ENCODE measurements at regions not wholly inside any gene's neighbourhood (a gene's known extent, or its start where the extent isn't known, plus 50 kb on each side); places are given as distances from the start of the nearest gene placed in this dataset.

DNA sequence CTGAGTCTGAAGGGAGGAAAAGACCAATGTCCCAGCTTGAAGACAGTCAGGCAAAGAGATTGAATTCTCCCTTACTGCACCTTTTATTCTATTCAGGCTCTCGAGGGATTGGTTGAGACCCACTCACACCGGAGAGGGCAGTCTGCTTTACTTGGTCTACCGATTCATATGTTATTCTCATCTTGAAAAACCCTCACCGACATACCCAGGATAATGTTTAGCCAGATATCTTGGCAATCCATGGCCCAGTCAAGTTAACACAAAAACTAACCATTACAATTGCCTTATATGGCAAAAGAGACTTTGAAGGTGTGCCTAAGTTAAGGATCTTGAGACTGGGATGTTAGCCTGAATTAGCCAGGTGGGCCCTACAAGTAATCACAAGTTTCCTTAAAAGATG is 53.8 kb upstream of the BET1 start:
- Histone ChIP-seq H2BK15ac (ENCODE audit: low read depth, low read length) (peak overlapping the region; percentile 79), H3K9ac (ENCODE audit: low read depth, low read length) (no peak overlapping the region), H4K20me1 (ENCODE audit: insufficient read depth, low read length) (no peaks in the 10 kb centered on the region), H2BK5ac (ENCODE audit: low read depth, low read length, poor library complexity, severe bottlenecking) (peak overlapping the region; percentile 49), H4K8ac (ENCODE audit: low read depth in 2 of 2, low read length in 2 of 2) (peak overlapping the region; percentile 22 to 81), H4K91ac (ENCODE audit: insufficient read depth, low read depth, low read length) (no peak overlapping the region; the same call in 1 of the 2 replicates), H2AK5ac (ENCODE audit: low read depth, low read length) (peak overlapping the region; percentile 41), H3K27ac (ENCODE audit: insufficient read depth, low read length) (no peak overlapping the region), H2BK20ac (ENCODE audit: low read depth, low read length) (peak overlapping the region; percentile 48; the same call in 1 of the 2 replicates), H2AK9ac (replicated peaks; ENCODE audit: low read depth, low read length, poor library complexity) (no peak overlapping the region), H3K9me3 (ENCODE audit: control insufficient read depth, insufficient read depth, low read length) (no peaks in the 10 kb centered on the region), H3K4me3 (ENCODE audit: insufficient read depth, low read depth, low read length) (no peak overlapping the region), H3K9me1 (ENCODE audit: insufficient read depth, low read length) (0 out of 2 replicates have a peak, but pooled peaks cover 2% of the 10 kb centered on the region), H3K4me1 (ENCODE audit: control insufficient read depth, insufficient read depth, low read length) (peaks cover 9% of the 10 kb centered on the region; the same call in 1 of the 2 replicates), H3K18ac (ENCODE audit: low read depth, low read length) (peak overlapping the region; percentile 84; the same call in 1 of the 2 replicates), H3K4ac (ENCODE audit: low read depth, low read length) (peak overlapping the region; percentile 32; the same call in 1 of the 2 replicates), H3K27me3 (ENCODE audit: control insufficient read depth, insufficient read depth, low read length) (no peaks in the 10 kb centered on the region), H2BK120ac (ENCODE audit: low read depth, low read length) (peak overlapping the region; percentile 13; the same call in 1 of the 2 replicates), H2AFZ (replicated peaks; ENCODE audit: low read length, poor library complexity) (no peak overlapping the region), H3K4me2 (ENCODE audit: low read depth, low read length) (no peak overlapping the region), H3K56ac (ENCODE audit: extremely low read depth, insufficient read depth, low read length) (no peak overlapping the region; the same call in 1 of the 2 replicates), H3K79me1 (ENCODE audit: low read depth in 1 of 2, low read length in 2 of 2) (no peaks in the 10 kb centered on the region), H3K36me3 (ENCODE audit: control insufficient read depth, insufficient read depth, low read length) (no peaks in the 10 kb centered on the region), H3K23ac (ENCODE audit: low read depth, low read length) (no peak overlapping the region), H4K5ac (ENCODE audit: low read depth, low read length) (peak overlapping the region; percentile 70; the same call in 1 of the 2 replicates), H3K14ac (replicated peaks; ENCODE audit: low read depth, low read length) (no peak overlapping the region)
- TF ChIP-seq USF2 (IDR thresholded peaks at IDR 0.05; ENCODE audit: low read depth, low read length): no peak
- no peak for TF ChIP-seq NFE2L2 (IDR thresholded peaks at IDR 0.05; ENCODE audit: low read depth, low read length)
- no peak for TF ChIP-seq CHD1 (IDR thresholded peaks at IDR 0.05; ENCODE audit: low read depth, low read length)
- no peak for TF ChIP-seq RCOR1 (IDR thresholded peaks at IDR 0.05; ENCODE audit: insufficient replicate concordance, low read length)
- no peak for TF ChIP-seq MAZ (IDR thresholded peaks at IDR 0.05; ENCODE audit: borderline replicate concordance, low read depth, low read length)
- no peak for TF ChIP-seq CEBPB (IDR thresholded peaks at IDR 0.05; ENCODE audit: low read depth, low read length)
- TF ChIP-seq RFX5 (IDR thresholded peaks at IDR 0.05; ENCODE audit: low read depth, low read length): no peak
- ChIA-PET CTCF (no interaction called here), POLR2A (ENCODE audit: unreplicated experiment) (no interaction called here)
- dilution Hi-C loops (cut with HindIII; ENCODE audit: low sequenced_read_pairs, unreplicated experiment) (no loop called here), in situ Hi-C loops (cut with MboI; ENCODE audit: low sequenced_read_pairs) (no loop called here), intact Hi-C loops (cut with micrococcal nuclease) (no loop called here)
- no TSS peak for BruUV-seq (replicated peaks)
- no peak for DNase-seq
- no CpG with 5 or more reads among the region's 4 CpGs for WGBS, 2 experiments (ENCODE audit: extremely low coverage in 2 of 2, insufficient read length in 1 of 2)
- no peak for ATAC-seq (ENCODE audit: low read depth)

Data from IMR-90 (cell line).